OCI-LY7 (cell line): ENCODE measurements at regions not wholly inside any gene's neighbourhood (a gene's known extent, or its start where the extent isn't known, plus 50 kb on each side); places are given as distances from the start of the nearest gene placed in this dataset.

Experiments used
- BruUV-seq: library from RNA; stranded (reverse); fragments of 400-500 nt; replicated peaks from 2 replicates; lab custom pipeline; 2021; lab: Mats Ljungman, UMichigan
- CTCF ChIA-PET: fragments of 300-600 bp; sonication (Branson Sonifier 250); formaldehyde crosslinking; loops from one replicate; lab custom pipeline; 2022; ENCODE audit warnings: antibody characterized with exemption; ENCODE audit not compliant: unreplicated experiment; lab: Charles Lee
- POLR2A ChIA-PET: fragments of 300-600 bp; sonication (Branson Sonifier 250); formaldehyde crosslinking; loops from one replicate; lab custom pipeline; 2022; ENCODE audit warnings: antibody characterized with exemption; lab: Charles Lee
- DNase-seq: peaks from one replicate; pipeline ENCODE4 v3.0.0-alpha.2; 2015; ENCODE audit warnings: low spot score
- H2AFZ ChIP-seq: fragments of 200-600 bp; sonication (generic), shearing (Covaris generic); 2 replicates; pipeline ENCODE4 v1.6.1; 2014; ENCODE audit warnings: mild to moderate bottlenecking, antibody characterized with exemption, low read length, moderate library complexity
- H3K27ac ChIP-seq: fragments of 200-600 bp; sonication (generic); 2 replicates; pipeline ENCODE4 v1.5.1; 2014; ENCODE audit warnings: mixed run types, low read depth, mild to moderate bottlenecking, moderate library complexity, low read length, inconsistent platforms; ENCODE audit not compliant: poor library complexity, severe bottlenecking
- H3K36me3 ChIP-seq: fragments of 200-600 bp; sonication (generic); 2 replicates; pipeline ENCODE4 v1.6.1; 2014; ENCODE audit warnings: mild to moderate bottlenecking, antibody characterized with exemption, low read length, moderate library complexity, mixed read lengths; ENCODE audit not compliant: insufficient read depth
- H3K4me1 ChIP-seq: fragments of 200-600 bp; sonication (generic); 2 replicates; pipeline ENCODE4 v1.5.1; 2014; ENCODE audit warnings: mild to moderate bottlenecking, low read length; ENCODE audit not compliant: insufficient read depth, poor library complexity, severe bottlenecking
- H3K4me2 ChIP-seq: fragments of 200-600 bp; sonication (generic); 2 replicates; pipeline ENCODE4 v1.6.1; 2014; ENCODE audit warnings: mild to moderate bottlenecking, low read length
- H3K4me3 ChIP-seq: fragments of 200-600 bp; sonication (generic); 2 replicates; pipeline ENCODE4 v1.5.1; 2014; ENCODE audit warnings: mild to moderate bottlenecking, low read depth, low read length; ENCODE audit not compliant: poor library complexity, severe bottlenecking
- H3K79me2 ChIP-seq: fragments of 200-600 bp; sonication (generic); 2 replicates; pipeline ENCODE4 v1.6.1; 2016; ENCODE audit warnings: low read depth, mild to moderate bottlenecking, low read length, moderate library complexity, mixed read lengths; ENCODE audit not compliant: insufficient read depth
- H3K9me2 ChIP-seq: fragments of 200-600 bp; sonication (generic); 2 replicates; pipeline ENCODE4 v1.6.1; 2016; ENCODE audit warnings: mild to moderate bottlenecking, low read length, mixed read lengths; ENCODE audit not compliant: insufficient read depth
- H3K9me3 ChIP-seq: fragments of 200-600 bp; sonication (generic); 2 replicates; pipeline ENCODE4 v1.6.1; 2014; ENCODE audit warnings: mild to moderate bottlenecking, mixed run types, low read length, mixed read lengths
- H4K20me1 ChIP-seq: fragments of 200-600 bp; sonication (generic); 2 replicates; pipeline ENCODE4 v1.6.1; 2014; ENCODE audit warnings: mild to moderate bottlenecking, antibody characterized with exemption, low read length, moderate library complexity, mixed read lengths; ENCODE audit not compliant: insufficient read depth
- CTCF ChIP-seq: fragments of 200-600 bp; sonication (generic); conservative IDR thresholded peaks from 2 replicates; pipeline ENCODE4 v1.5.1; 2014; ENCODE audit warnings: mild to moderate bottlenecking, antibody characterized with exemption, low read length, moderate library complexity, mixed read lengths
- EZH2phosphoT487 ChIP-seq: fragments of 200-600 bp; sonication (generic); IDR thresholded peaks from 2 replicates; pipeline ENCODE4 v1.6.1; 2018; ENCODE audit warnings: low read depth, borderline replicate concordance, mild to moderate bottlenecking, mixed run types, antibody characterized with exemption, low read length, moderate library complexity, mixed read lengths
- intact Hi-C: fragments of 100-400 bp; cut with micrococcal nuclease; formaldehyde crosslinking; loops from one replicate; pipeline ENCODE4 v1.10.0; 2022; ENCODE audit not compliant: unreplicated experiment

DNA sequence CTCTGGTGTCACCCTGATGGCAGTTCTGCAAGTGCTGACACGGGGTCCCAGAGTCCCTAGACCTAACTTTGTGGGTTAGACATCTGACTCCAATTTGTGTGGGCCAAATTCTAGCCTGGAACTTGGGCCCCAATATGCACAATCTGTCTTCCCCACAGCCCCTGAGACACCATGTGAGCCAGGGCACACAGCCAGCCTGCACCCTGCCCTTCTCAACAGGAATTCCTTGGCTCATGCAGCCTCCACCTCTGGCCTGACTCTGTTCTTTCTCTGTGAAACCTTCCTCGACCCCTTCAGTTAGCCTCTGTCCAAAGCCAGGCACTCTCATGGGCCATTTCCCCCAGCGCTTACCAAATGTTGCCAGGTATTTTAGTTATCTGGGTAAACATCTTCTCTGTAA is 59.1 kb upstream of the POU2AF1 start:
- Histone ChIP-seq H3K9me3 (no peaks in the 10 kb centered on the region), H3K4me1 (peaks cover 64% of the 10 kb centered on the region), H4K20me1 (no peaks in the 10 kb centered on the region), H3K79me2 (no peaks in the 10 kb centered on the region), H3K4me3 (no peak overlapping the region), H3K36me3 (no peaks in the 10 kb centered on the region), H2AFZ (peak overlapping the region; percentile 78), H3K9me2 (no peaks in the 10 kb centered on the region), H3K27ac (peak overlapping the region; percentile 86), H3K4me2 (peak overlapping the region; percentile 70)
- POLR2A ChIA-PET, result interaction anchor here (0.6 to 3.8 kb wide), 16 partner anchors 8 to 780 kb away, joined by 3 to 39 read pairs (median 5); partner anchors contain the start of gene POU2AF1
- CTCF ChIA-PET, result interaction anchor here (0.8 to 3.1 kb wide), 5 partner anchors 8 to 18 kb away, joined by 3 to 22 read pairs (median 9); no protein-coding TSS in a partner anchor
- intact Hi-C loops, result loop anchor here (5.0 kb wide), 1 partner anchor 261 kb away; no protein-coding TSS in a partner anchor
- no peak for DNase-seq
- no TSS peak for BruUV-seq
- no peak for TF ChIP-seq CTCF
- no peak for TF ChIP-seq EZH2phosphoT487

- H3K4me1 ChIP-seq, result peaks cover 50% of the 10 kb centered on the region
- no peak for DNase-seq
- H3K79me2 ChIP-seq, result no peaks in the 10 kb centered on the region
- intact Hi-C loops, result loop anchor here (5.0 kb wide), 1 partner anchor 258 kb away; no protein-coding TSS in a partner anchor
- H3K4me2 ChIP-seq, result peak overlapping the region; percentile 70; the same call in 1 of the 2 replicates
- H2AFZ ChIP-seq, result no peak overlapping the region
- H3K9me3 ChIP-seq, result no peaks in the 10 kb centered on the region
- H3K27ac ChIP-seq, result no peak overlapping the region
- CTCF ChIA-PET, result no interaction called here
- H3K4me3 ChIP-seq, result no peak overlapping the region
- no peaks in the 10 kb centered on the region for H3K36me3 ChIP-seq
- H4K20me1 ChIP-seq, result no peaks in the 10 kb centered on the region
- POLR2A ChIA-PET, result interaction anchor here (0.5 to 2.9 kb wide), 5 partner anchors 18 to 199 kb away, joined by 3 to 9 read pairs (median 3); no protein-coding TSS in a partner anchor
- BruUV-seq, result no TSS peak
- no peaks in the 10 kb centered on the region for H3K9me2 ChIP-seq
- TF ChIP-seq EZH2phosphoT487 (no peak), CTCF (no peak)
Observed at GRCh38 chr11:111435046-111435698, 56.1 kb upstream of the POU2AF1 start.

- Histone ChIP-seq H3K4me2 (peak overlapping the region; percentile 24; the same call in 1 of the 2 replicates), H3K9me3 (no peaks in the 10 kb centered on the region), H3K36me3 (no peaks in the 10 kb centered on the region), H3K9me2 (no peaks in the 10 kb centered on the region), H4K20me1 (no peaks in the 10 kb centered on the region), H3K79me2 (no peaks in the 10 kb centered on the region), H3K4me1 (peaks cover 26% of the 10 kb centered on the region), H3K27ac (no peak overlapping the region), H3K4me3 (no peak overlapping the region), H2AFZ (peak overlapping the region; percentile 87)
- intact Hi-C loops, result loop anchor here (1.0 to 5.0 kb wide), 2 partner anchors 146 to 997 kb away; no protein-coding TSS in a partner anchor
- POLR2A ChIA-PET, result interaction anchor here (0.8 to 5.0 kb wide), 12 partner anchors 10 to 197 kb away, joined by 3 to 39 read pairs (median 4); partner anchors contain the start of gene POU2AF1
- peak; percentile 85 for DNase-seq
- CTCF ChIA-PET, result interaction anchor here (1.0 to 3.6 kb wide), 4 partner anchors 9 to 146 kb away, joined by 3 to 22 read pairs (median 13); partner anchors contain the start of gene POU2AF1
- BruUV-seq, result no TSS peak
- TF ChIP-seq EZH2phosphoT487 (no peak), CTCF (peak; percentile 100)
Observed at GRCh38 chr11:111429066-111429506, 50.0 kb upstream of the POU2AF1 start.
